ENCODE measurements at regions not wholly inside any gene's neighbourhood (a gene's known extent, or its start where the extent isn't known, plus 50 kb on each side); places are given as distances from the start of the nearest gene placed in this dataset.

DNA sequence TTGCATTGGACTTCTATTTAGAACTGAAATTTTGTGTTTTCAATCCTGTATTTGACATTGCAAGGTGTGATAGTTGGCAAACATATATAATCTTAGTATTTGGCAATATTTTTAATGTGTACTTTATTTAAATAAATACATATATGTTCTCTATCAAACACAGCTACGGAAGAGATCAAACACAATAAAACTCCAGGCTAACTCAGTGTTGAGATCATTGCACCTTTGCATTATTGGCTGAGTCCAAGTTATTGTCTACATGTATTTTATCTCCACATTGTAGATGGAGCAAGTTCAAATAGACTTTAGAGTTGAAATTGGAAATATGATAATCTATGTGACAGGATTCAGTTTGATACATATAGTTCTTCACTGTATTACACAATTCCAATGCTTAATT is 176.7 kb downstream of the ST6GAL2 start:
- TF ChIP-seq, protein P1, sequence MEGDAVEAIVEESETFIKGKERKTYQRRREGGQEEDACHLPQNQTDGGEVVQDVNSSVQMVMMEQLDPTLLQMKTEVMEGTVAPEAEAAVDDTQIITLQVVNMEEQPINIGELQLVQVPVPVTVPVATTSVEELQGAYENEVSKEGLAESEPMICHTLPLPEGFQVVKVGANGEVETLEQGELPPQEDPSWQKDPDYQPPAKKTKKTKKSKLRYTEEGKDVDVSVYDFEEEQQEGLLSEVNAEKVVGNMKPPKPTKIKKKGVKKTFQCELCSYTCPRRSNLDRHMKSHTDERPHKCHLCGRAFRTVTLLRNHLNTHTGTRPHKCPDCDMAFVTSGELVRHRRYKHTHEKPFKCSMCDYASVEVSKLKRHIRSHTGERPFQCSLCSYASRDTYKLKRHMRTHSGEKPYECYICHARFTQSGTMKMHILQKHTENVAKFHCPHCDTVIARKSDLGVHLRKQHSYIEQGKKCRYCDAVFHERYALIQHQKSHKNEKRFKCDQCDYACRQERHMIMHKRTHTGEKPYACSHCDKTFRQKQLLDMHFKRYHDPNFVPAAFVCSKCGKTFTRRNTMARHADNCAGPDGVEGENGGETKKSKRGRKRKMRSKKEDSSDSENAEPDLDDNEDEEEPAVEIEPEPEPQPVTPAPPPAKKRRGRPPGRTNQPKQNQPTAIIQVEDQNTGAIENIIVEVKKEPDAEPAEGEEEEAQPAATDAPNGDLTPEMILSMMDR (IDR thresholded peaks at IDR 0.05): no peak
- TF ChIP-seq POLR2A (IDR thresholded peaks at IDR 0.05): no peak
- no peak for TF ChIP-seq EP300 (IDR thresholded peaks at IDR 0.05)
